Right lung (tissue), 2 donors: ENCODE measurements at regions not wholly inside any gene's neighbourhood (a gene's known extent, or its start where the extent isn't known, plus 50 kb on each side); places are given as distances from the start of the nearest gene placed in this dataset.

ENCODE experiments used
- DNase-seq, 2 donors: peaks; one replicate each; pipeline ENCODE4 v3.0.0-alpha.2; 2013

GRCh38 chr21:38702196-38702595 lies 103.5 kb upstream of the ETS2 start:
- no peak for DNase-seq

GRCh38 chr21:38709876-38710275 lies 95.9 kb upstream of the ETS2 start:
- no peak for DNase-seq

GRCh38 chr21:38712071-38712470 lies 93.7 kb upstream of the ETS2 start:
- no peak for DNase-seq

GRCh38 chr21:38712664-38713063 lies 93.1 kb upstream of the ETS2 start:
- no peak for DNase-seq

GRCh38 chr21:38714039-38714817 lies 91.5 kb upstream of the ETS2 start:
- no peak for DNase-seq

GRCh38 chr21:38714999-38715398 lies 90.7 kb upstream of the ETS2 start:
- DNase-seq, result no peak

GRCh38 chr21:38716088-38716487 lies 89.6 kb upstream of the ETS2 start:
- no peak for DNase-seq

GRCh38 chr21:38716942-38717341 lies 88.8 kb upstream of the ETS2 start:
- no peak for DNase-seq

GRCh38 chr21:38718481-38718880 lies 87.2 kb upstream of the ETS2 start:
- DNase-seq, result no peak

GRCh38 chr21:38720074-38720473 lies 85.7 kb upstream of the ETS2 start:
- DNase-seq, result no peak

- no peak for DNase-seq
Measured at GRCh38 chr21:38721055-38721454, 84.7 kb upstream of the ETS2 start.

GRCh38 chr21:38721958-38722357 lies 83.8 kb upstream of the ETS2 start:
- DNase-seq, result no peak

- DNase-seq, result no peak
Measured at GRCh38 chr21:38725196-38726157, 80.3 kb upstream of the ETS2 start.

- DNase-seq, result no peak
Measured at GRCh38 chr21:38726482-38726881, 79.2 kb upstream of the ETS2 start.

GRCh38 chr21:38729291-38729690 lies 76.4 kb upstream of the ETS2 start:
- DNase-seq, result no peak

- no peak for DNase-seq
Measured at GRCh38 chr21:38729754-38730379, 75.9 kb upstream of the ETS2 start.

GRCh38 chr21:38733972-38734546 lies 71.7 kb upstream of the ETS2 start:
- peak; percentile 81 to 85 for DNase-seq

- DNase-seq, result no peak
Measured at GRCh38 chr21:38734646-38735365, 70.9 kb upstream of the ETS2 start.

- DNase-seq, result no peak
Measured at GRCh38 chr21:38735626-38736206, 70.0 kb upstream of the ETS2 start.

GRCh38 chr21:38740090-38740489 lies 65.6 kb upstream of the ETS2 start:
- DNase-seq, result no peak
